ENCODE measurements at regions not wholly inside any gene's neighbourhood (a gene's known extent, or its start where the extent isn't known, plus 50 kb on each side); places are given as distances from the start of the nearest gene placed in this dataset.

DNA sequence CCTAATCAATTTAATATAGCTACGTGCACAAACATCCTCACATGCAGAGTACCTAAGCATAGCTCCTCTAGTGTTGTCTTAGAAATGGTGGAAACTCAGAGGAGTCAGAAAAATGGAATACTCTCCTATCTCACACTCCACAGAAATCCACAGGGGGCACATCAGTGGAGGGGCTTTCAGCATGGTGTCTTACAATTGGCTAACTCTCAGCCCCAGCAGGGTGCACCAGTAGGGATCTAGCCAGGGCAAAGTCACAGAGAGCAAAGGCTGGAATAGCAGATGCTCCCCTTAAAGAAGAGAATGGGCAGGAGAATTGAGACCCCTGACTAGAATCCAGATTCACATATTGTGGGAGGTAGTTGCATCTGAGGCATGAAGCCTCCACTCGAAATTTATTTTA, 135.7 kb downstream of the MAIP1 start:
- Histone ChIP-seq H3K27ac (ENCODE audit: low read depth, low read length) (no peak overlapping the region), H3F3A (ENCODE audit: control insufficient read depth, insufficient read depth) (no peaks in the 10 kb centered on the region)

DNA sequence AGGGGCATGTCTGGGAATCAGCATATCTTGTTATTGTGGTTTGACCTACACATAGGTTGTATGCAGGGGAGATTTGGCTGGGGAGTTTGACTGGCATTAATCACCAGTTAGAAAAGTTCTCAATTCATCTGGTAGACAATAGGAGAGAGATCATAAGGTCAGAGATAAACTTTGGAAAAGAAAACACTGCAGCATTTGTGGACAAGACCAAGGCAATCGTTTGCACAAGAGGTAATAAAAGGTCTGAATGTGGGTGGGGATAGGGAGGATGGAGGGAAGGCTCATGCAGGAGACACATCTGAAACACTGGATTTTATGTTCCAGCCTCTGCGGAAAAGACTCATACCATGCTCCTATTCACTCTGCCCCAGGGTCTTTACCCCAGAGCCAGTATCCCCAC, 136.9 kb downstream of the MAIP1 start:
- Histone ChIP-seq H3F3A (ENCODE audit: control insufficient read depth, insufficient read depth) (no peaks in the 10 kb centered on the region), H3K9me2 (replicated peaks; ENCODE audit: control insufficient read depth, low read length) (no peaks in the 10 kb centered on the region), H3K4me2 (ENCODE audit: low read length) (no peak overlapping the region), H3K79me2 (ENCODE audit: control insufficient read depth, low read length) (no peaks in the 10 kb centered on the region), H3K27ac (ENCODE audit: low read depth, low read length) (no peak overlapping the region), H3K4me3 (ENCODE audit: low read length) (no peak overlapping the region), H3K9me3 (ENCODE audit: control insufficient read depth, insufficient read depth, low read length) (no peaks in the 10 kb centered on the region), H3K4me1 (ENCODE audit: control insufficient read depth, low read length) (no peaks in the 10 kb centered on the region), H4K20me1 (ENCODE audit: control insufficient read depth, insufficient read depth, low read depth, low read length) (no peaks in the 10 kb centered on the region), H3K27me3 (ENCODE audit: control insufficient read depth, low read length) (no peaks in the 10 kb centered on the region), H3K36me3 (ENCODE audit: control insufficient read depth, low read length) (no peaks in the 10 kb centered on the region)
- TF ChIP-seq, protein P1, sequence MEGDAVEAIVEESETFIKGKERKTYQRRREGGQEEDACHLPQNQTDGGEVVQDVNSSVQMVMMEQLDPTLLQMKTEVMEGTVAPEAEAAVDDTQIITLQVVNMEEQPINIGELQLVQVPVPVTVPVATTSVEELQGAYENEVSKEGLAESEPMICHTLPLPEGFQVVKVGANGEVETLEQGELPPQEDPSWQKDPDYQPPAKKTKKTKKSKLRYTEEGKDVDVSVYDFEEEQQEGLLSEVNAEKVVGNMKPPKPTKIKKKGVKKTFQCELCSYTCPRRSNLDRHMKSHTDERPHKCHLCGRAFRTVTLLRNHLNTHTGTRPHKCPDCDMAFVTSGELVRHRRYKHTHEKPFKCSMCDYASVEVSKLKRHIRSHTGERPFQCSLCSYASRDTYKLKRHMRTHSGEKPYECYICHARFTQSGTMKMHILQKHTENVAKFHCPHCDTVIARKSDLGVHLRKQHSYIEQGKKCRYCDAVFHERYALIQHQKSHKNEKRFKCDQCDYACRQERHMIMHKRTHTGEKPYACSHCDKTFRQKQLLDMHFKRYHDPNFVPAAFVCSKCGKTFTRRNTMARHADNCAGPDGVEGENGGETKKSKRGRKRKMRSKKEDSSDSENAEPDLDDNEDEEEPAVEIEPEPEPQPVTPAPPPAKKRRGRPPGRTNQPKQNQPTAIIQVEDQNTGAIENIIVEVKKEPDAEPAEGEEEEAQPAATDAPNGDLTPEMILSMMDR (IDR thresholded peaks at IDR 0.05; ENCODE audit: low read depth, low read length, poor library complexity, severe bottlenecking), result no peak
- TF ChIP-seq EZH2phosphoT487 (IDR thresholded peaks at IDR 0.05; ENCODE audit: borderline replicate concordance, low read length), result no peak

More for the DNA sequence above, 135.7 kb downstream of the MAIP1 start:
- Histone ChIP-seq H4K20me1 (ENCODE audit: control insufficient read depth, insufficient read depth, low read depth, low read length) (no peaks in the 10 kb centered on the region), H3K4me2 (ENCODE audit: low read length) (no peak overlapping the region), H3K9me3 (ENCODE audit: control insufficient read depth, insufficient read depth, low read length) (no peaks in the 10 kb centered on the region), H3K27me3 (ENCODE audit: control insufficient read depth, low read length) (no peaks in the 10 kb centered on the region), H3K79me2 (ENCODE audit: control insufficient read depth, low read length) (no peaks in the 10 kb centered on the region), H3K9me2 (replicated peaks; ENCODE audit: control insufficient read depth, low read length) (no peaks in the 10 kb centered on the region), H3K4me1 (ENCODE audit: control insufficient read depth, low read length) (no peaks in the 10 kb centered on the region), H3K4me3 (ENCODE audit: low read length) (no peak overlapping the region), H3K36me3 (ENCODE audit: control insufficient read depth, low read length) (no peaks in the 10 kb centered on the region)
- TF ChIP-seq, protein P1 (IDR thresholded peaks at IDR 0.05; ENCODE audit: low read depth, low read length, poor library complexity, severe bottlenecking), result no peak
- TF ChIP-seq EZH2phosphoT487 (IDR thresholded peaks at IDR 0.05; ENCODE audit: borderline replicate concordance, low read length), result no peak

DNA sequence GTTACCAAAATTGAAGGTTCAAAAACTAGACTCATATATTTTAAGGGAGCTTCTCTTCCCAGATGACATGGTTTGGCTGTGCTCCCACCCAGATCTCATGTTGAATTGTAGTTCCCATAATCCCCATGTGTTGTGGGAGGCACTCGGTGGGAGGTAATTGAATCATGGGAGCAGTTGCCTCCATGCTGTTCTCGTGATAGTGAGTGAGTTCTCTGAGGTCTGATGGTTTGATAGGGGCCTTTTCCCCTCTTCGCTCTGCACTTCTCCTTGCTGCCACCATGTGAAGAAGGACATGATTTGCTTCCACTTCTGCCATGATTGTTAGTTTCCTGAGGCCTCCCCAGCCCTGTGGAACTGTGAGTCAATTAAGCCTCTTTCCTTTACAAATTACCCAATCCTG, 140.1 kb downstream of the MAIP1 start:
- H3K9me3 ChIP-seq (ENCODE audit: control insufficient read depth, insufficient read depth, low read length), result no peaks in the 10 kb centered on the region
- TF ChIP-seq, protein P1 (IDR thresholded peaks at IDR 0.05; ENCODE audit: low read depth, low read length, poor library complexity, severe bottlenecking), result no peak
- TF ChIP-seq EZH2phosphoT487 (IDR thresholded peaks at IDR 0.05; ENCODE audit: borderline replicate concordance, low read length), result no peak
- H3K27ac ChIP-seq (ENCODE audit: low read depth, low read length), result no peak overlapping the region
- no peaks in the 10 kb centered on the region for H3K27me3 ChIP-seq (ENCODE audit: control insufficient read depth, low read length)
- no peaks in the 10 kb centered on the region for H3F3A ChIP-seq (ENCODE audit: control insufficient read depth, insufficient read depth)
- H4K20me1 ChIP-seq (ENCODE audit: control insufficient read depth, insufficient read depth, low read depth, low read length), result no peaks in the 10 kb centered on the region
- no peak overlapping the region for H3K4me3 ChIP-seq (ENCODE audit: low read length)
- H3K4me2 ChIP-seq (ENCODE audit: low read length), result no peak overlapping the region
- H3K4me1 ChIP-seq (ENCODE audit: control insufficient read depth, low read length), result no peaks in the 10 kb centered on the region
- no peaks in the 10 kb centered on the region for H3K9me2 ChIP-seq (replicated peaks; ENCODE audit: control insufficient read depth, low read length)
- no peaks in the 10 kb centered on the region for H3K36me3 ChIP-seq (ENCODE audit: control insufficient read depth, low read length)
- H3K79me2 ChIP-seq (ENCODE audit: control insufficient read depth, low read length), result no peaks in the 10 kb centered on the region

DNA sequence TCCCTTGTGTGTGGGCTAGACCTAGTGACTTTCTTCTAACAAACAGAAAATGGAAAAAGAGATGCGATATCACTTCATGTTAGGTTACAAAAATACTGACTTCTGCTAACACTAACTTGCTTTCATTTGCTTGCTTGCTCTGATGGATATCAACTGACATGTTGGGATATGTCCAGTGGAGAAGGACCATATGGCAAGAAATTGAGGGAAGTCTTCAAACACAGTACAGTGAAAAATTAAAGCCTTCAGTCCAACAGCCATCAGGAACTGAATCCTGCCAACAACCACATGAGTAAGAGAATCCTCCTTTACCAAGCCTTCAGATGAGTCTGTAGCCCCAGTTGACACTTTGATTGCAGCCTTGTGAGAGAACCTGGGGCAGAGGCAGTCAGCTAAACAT, 143.9 kb downstream of the MAIP1 start:
- Histone ChIP-seq H3K27me3 (ENCODE audit: control insufficient read depth, low read length) (no peaks in the 10 kb centered on the region), H3F3A (ENCODE audit: control insufficient read depth, insufficient read depth) (no peaks in the 10 kb centered on the region), H3K4me3 (ENCODE audit: low read length) (no peak overlapping the region), H4K20me1 (ENCODE audit: control insufficient read depth, insufficient read depth, low read depth, low read length) (no peaks in the 10 kb centered on the region), H3K9me2 (replicated peaks; ENCODE audit: control insufficient read depth, low read length) (no peaks in the 10 kb centered on the region), H3K36me3 (ENCODE audit: control insufficient read depth, low read length) (no peaks in the 10 kb centered on the region), H3K79me2 (ENCODE audit: control insufficient read depth, low read length) (no peaks in the 10 kb centered on the region), H3K4me1 (ENCODE audit: control insufficient read depth, low read length) (no peaks in the 10 kb centered on the region), H3K9me3 (ENCODE audit: control insufficient read depth, insufficient read depth, low read length) (no peaks in the 10 kb centered on the region), H3K27ac (ENCODE audit: low read depth, low read length) (no peak overlapping the region), H3K4me2 (ENCODE audit: low read length) (no peak overlapping the region)
- TF ChIP-seq, protein P1 (IDR thresholded peaks at IDR 0.05; ENCODE audit: low read depth, low read length, poor library complexity, severe bottlenecking), result no peak
- no peak for TF ChIP-seq EZH2phosphoT487 (IDR thresholded peaks at IDR 0.05; ENCODE audit: borderline replicate concordance, low read length)

Data from DOHH2 (cell line).